GM12873 (cell line): ENCODE measurements at regions not wholly inside any gene's neighbourhood (a gene's known extent, or its start where the extent isn't known, plus 50 kb on each side); places are given as distances from the start of the nearest gene placed in this dataset.

Experiments
- TF ChIP-seq, protein P1 (sequence below): IDR thresholded peaks from 2 replicates; pipeline ENCODE4 v1.5.1; 2012; ENCODE audit warnings: low read depth, mild to moderate bottlenecking, moderate library complexity, low read length, control low read depth; ENCODE audit not compliant: insufficient read depth; ENCODE audit errors: missing control alignments

DNA sequence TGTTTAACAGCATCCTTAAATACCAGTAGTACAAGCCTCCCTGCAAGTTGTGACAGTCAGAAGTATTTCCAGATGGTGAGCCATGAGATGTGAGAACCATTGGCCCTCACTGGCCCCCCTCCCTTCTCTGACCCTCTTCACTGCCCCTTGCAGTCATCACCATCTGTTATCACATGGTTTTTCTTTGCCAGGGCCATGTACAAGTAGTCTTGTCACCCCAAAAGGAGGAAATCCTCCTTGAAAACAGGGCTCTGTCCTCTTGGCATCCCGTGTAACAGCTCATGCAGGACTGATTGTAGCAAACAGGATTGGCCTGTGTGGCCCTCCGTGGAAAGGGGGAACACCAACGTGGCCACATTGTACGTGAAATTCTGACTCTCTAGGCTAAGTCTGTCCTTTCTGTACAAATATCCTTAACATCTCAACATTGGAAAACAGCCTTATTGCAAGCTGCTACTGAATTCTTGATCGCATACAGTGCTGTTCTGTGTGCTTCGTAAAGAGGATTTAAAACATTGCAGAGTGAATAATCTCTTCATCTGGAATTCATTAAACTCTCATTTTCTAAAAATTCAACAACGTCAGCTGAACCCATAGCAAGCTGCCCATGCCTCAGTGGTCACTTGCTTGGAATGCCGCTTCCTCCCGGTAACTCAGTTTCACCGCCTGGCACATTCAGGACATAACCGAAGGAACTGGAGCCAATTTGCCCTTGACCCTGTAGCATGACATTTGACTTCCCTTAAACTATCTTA, 171.7 kb downstream of the ATPSCKMT start:
- TF ChIP-seq, protein P1, sequence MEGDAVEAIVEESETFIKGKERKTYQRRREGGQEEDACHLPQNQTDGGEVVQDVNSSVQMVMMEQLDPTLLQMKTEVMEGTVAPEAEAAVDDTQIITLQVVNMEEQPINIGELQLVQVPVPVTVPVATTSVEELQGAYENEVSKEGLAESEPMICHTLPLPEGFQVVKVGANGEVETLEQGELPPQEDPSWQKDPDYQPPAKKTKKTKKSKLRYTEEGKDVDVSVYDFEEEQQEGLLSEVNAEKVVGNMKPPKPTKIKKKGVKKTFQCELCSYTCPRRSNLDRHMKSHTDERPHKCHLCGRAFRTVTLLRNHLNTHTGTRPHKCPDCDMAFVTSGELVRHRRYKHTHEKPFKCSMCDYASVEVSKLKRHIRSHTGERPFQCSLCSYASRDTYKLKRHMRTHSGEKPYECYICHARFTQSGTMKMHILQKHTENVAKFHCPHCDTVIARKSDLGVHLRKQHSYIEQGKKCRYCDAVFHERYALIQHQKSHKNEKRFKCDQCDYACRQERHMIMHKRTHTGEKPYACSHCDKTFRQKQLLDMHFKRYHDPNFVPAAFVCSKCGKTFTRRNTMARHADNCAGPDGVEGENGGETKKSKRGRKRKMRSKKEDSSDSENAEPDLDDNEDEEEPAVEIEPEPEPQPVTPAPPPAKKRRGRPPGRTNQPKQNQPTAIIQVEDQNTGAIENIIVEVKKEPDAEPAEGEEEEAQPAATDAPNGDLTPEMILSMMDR = no peak

GRCh38 chr5:10073441-10074104, 176.1 kb downstream of the ATPSCKMT start:
- TF ChIP-seq, protein P1 = no peak

DNA sequence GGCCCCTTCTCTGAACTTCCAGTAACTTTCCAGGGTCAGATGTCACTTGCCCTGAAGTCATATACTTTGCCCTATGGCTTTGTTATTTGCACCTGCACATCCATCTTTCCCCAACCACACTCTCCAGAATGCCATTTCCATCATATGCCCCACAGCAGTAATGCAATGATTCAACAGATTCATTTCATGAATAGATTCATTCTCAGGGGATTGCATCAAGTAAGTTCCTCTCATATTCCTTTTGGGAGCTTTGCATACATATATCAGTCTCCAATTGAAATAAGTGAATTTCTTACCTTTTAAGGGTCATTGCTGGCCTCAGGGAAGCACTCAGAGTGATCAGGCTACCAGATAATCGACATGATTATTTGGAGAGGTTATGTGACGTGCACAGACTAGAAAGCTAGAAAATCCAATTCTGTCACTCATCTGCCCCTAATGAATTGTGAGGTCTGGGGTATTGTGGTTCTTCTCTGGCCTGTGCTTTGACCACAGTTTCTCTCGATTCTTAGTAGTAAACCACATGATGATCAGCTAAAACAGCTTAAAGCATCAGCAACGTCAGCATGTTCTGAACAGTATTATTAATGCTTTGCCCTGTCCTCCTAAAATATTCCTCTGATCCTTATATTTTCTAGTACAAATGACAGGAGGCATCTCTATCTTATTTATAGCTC, 179.9 kb downstream of the ATPSCKMT start:
- TF ChIP-seq, protein P1 = no peak

GRCh38 chr5:10065428-10066000, 184.2 kb downstream of the ATPSCKMT start:
- TF ChIP-seq, protein P1 = no peak

- TF ChIP-seq, protein P1 = no peak
Observed at GRCh38 chr5:10064546-10065195, 185.0 kb downstream of the ATPSCKMT start.

DNA sequence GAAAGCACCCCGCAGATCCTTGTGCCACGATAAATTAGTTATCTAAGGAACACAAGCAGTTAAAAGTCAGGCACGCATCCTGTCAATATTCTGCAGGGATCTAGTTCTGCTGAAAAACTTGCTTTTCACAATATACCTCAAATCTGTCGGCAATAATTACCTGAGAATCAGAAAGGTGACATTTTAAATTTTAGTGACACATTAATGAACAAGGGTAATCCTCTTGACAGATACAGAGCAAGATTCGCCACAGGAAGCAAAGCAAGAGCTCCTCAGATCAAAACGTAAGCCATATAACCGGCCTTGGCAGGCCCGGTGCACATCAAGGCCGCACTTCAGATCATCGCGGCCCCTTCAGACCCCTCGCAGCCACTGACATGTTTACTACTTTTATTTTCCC, 185.7 kb downstream of the ATPSCKMT start:
- TF ChIP-seq, protein P1 = no peak
